ENCODE measurements at regions not wholly inside any gene's neighbourhood (a gene's known extent, or its start where the extent isn't known, plus 50 kb on each side); places are given as distances from the start of the nearest gene placed in this dataset.

DNA sequence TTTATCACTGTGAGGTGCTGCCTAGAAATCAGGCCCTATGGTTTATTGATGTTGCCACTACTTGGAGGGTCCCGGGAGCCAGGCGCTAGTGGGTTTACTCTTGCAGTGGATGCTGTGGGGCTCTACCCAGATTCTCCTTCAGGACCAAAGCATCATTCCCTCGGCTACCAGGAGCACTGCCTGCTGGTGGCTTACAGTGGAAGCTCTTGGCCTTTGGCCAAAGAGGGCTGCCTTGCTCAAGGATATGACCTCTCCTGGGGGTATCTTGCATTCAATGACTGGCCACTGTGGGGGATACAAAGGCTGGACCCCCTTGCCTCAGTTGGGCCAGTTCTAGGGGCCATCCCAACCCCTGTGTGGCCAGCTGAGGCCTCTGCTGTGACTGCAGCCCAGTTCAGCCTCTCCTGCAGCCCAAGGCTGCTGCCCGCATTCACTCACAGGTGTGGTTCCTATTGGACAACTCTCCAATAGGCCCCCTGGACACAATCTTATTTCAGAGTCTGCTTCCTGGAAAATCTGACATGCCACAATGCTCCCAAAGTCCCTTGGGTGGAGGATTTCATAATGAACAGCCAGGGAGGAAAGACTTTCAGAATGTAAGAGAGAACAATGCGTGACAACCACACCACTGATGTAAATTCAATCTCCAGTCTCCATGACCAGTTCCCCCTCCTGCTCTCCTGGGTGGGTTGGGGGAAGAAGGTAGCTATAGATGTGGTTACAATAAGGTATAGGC lies 196.3 kb downstream of the SNX10 start:
- no peak for DNase-seq (ENCODE audit: low spot score)

GRCh38 chr7:26489391-26489790 lies 197.7 kb downstream of the SNX10 start:
- no peak for DNase-seq (ENCODE audit: low spot score)

DNA sequence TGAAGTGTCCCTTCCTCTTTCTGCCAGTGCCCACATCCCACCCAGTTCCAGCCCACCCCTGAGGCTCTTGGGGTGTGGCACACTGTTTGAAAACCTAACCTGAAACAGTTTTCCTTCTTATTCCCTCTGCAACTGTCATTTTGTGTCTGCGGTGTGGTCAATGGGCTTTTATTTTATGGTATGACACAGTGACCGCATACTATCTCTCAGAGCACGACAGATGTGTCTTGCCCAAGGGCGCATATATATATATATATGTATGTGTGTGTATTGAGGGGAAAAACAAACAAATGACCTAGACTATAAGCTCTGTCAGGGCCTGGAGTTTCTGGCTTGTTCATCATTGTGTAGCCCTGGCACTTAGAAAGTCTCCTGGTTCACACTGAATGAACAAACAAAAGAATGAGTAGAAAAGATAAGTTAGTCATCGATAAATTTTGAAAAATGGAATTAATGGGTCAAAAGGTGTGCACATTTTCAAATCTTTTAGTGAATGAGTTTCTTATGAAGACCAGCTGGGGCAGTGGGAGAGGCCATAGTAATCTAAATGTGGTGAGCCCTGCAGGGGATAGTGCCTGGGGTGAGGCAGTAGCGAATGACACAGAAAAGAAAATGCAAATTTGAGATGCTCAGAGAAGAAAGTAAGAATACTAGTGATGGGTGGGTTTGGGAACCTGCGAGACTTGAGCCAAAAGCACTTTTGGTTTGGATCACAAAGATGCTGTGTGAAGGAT lies 198.4 kb downstream of the SNX10 start:
- DNase-seq (ENCODE audit: low spot score) = no peak

DNA sequence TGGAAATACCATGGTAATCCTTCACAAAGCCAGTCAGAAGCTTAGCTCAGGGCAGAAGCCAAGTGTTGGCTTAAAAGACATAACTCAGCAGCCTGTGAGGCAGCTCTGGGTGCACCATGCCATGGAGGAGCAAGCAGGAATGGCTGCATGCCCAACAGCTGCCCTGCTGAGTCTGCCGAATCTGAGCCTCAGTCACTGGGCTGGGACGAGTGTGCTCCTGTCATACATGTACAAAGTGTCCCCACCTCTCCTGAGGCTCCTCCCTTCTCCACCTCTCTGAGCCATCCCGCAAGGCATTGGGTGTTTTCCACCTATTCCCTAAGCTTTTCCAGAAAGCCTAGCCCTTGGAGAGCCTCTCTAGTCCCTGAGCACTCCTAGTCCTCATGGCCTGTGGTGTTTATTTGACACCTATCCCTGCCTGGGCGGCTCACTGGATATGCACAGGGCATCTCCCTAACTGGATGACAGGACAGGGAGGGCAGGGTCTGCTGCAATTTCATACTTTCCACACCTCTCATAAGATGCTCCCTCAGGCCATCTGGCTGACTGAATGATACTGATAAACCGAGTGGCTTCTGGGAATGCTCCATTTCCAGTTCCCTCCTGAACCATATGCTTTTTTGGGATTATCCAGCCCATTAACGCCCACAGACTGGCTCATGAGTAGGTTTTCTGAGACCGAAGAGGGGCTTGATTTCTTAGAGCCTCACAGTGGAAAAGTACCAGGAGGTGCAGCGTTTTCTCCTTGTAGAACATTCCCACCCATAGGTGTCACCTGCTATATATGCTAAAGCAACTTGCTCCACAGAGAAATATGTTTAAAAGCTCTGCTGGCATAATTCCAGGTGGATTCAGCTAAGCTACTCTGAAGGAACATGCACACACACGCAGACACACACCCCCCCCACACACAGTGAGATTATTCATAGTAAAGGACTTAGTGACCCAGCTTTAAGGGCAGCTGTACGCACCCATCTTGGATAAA lies 199.3 kb downstream of the SNX10 start:
- peak; percentile 70 for DNase-seq (ENCODE audit: low spot score)

DNA sequence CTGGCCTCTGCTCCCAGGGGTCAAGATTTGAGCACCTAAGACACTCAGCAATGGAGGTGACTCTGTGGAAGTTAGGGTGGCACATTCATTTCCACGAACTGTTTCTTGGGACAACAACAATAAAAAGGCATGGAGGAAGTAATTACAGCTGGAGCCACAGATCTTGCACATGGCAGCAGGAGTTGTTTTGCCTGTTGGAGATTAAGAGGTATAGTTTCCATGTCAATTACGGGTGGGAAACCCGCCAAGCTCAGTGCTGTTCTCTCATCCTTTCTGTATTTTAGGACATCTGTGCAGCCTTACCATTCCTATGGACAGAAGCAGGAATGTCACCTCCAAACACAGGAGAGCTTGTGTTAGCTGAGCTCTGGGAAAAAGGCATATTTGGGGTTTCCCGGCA lies 201.2 kb downstream of the SNX10 start:
- peak; percentile 47 for DNase-seq (ENCODE audit: low spot score)

DNA sequence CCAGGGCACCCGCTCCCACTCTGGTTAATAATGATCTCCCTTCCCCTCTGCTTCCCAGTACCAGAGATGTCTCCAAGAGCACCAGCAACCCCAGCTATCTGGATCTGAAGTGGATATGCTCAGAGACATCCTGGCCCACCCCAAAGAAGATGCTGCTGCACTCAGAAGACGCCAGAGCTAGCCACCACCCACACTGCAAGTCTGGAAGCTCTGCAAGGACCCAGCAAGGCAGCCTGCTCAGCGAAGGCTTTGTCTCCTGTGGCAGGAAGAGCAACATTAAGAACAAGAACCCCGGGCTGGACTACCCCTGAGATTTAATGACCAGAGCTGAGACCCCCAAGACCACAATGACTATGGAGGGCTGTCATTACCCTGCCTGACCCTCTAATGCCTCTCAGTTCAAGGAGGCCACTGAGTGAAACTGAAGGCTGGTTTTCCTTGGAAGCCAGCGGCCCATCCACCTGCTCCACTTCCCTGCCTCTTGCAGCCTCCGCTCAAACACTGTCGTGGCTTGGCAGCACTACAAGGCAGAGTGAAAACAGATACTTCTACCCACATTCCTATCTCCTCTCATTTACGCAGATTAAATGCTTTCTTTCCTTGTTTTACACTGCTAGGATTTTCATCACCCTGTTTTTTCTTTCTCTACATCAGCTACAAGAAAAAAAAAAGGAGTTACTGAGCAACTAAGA lies 202.2 kb downstream of the SNX10 start:
- DNase-seq (ENCODE audit: low spot score) = no peak

- DNase-seq (ENCODE audit: low spot score) = no peak
These were observed 203.9 kb downstream of the SNX10 start for GRCh38 chr7:26495569-26495968.

GRCh38 chr7:26497801-26498596 lies 206.3 kb downstream of the SNX10 start:
- DNase-seq (ENCODE audit: low spot score) = no peak

DNA sequence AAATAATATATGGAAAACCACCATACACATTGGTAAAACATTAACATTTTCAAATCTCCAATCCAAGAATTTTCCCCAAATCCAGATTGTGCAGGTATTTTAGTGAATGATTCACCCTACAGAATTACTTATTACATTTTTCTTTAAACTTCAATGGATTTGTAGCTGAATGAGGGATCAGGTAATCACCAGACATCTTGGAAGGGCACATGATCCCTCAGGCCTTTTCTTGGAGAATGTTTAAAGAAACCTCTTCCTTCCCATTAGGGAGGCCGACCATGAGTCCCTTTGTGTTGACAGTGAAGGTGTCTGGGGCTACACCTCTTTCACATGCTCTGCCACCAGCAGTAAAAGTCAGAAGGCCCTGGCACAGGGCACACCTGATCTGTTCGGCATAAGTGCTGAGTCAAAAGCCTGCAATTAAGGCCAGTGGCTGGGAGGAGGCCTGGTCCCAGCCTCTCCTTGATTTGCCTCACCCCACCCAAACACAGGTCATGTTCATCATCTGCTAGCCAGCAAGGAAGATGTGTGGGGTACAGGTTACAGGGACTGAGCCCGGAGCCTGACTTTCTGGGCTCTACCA lies 207.7 kb downstream of the SNX10 start:
- no peak for DNase-seq (ENCODE audit: low spot score)

- no peak for DNase-seq (ENCODE audit: low spot score)
These were observed 209.2 kb downstream of the SNX10 start for GRCh38 chr7:26500749-26501352.

DNA sequence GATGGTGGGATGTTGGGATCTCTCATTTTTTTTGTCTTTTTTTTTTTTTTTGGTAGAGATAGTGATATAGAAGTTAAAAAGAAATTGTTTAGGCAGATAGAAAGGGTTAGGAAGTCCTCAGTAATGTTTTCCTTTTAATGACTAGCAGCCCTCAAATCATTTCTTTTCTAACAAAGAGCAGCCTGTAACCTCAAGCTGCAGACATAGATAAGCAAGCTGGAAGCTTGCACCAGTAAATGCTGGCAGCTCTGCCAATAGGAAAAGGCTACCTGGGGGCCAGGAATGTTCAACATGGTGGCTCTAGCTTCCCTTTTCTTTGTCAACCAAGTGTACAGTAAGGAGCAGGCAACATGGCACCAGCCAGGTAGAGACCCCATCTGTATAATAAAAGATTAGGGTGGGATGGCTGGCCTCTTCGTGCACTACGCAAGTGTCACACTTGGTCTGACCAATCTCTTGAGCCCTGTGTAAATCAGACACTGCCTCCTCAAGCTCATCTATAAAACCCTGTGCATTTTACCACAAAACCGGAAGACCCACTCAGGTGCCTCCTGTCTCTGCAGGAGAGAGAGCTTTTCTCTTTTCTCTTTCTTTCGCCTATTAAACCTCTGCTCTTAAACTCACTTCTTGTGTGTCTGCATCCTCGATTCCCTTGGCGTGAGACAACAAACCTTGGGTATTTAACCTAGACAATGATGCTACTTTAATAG lies 212.9 kb downstream of the SNX10 start:
- no peak for DNase-seq (ENCODE audit: low spot score)

DNA sequence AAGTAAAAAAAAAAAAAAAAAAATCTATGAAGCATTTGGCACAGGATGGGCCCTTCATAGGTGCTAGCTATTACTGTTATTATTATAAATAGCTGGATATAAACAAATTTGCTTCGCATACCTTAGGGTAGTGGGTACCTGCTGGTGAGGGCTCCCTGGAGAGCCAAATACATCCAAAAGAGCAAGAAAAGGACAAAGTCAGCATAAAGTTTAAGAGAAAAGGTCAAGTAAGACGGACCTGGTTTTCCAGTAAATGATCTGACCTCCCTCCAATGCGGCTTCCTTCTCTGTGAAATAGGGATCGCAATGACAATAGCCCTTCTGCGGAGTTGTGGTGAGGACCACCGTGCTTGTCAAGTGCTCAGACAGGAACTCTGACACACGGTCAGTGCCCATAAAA lies 214.5 kb downstream of the SNX10 start:
- DNase-seq (ENCODE audit: low spot score) = no peak

DNA sequence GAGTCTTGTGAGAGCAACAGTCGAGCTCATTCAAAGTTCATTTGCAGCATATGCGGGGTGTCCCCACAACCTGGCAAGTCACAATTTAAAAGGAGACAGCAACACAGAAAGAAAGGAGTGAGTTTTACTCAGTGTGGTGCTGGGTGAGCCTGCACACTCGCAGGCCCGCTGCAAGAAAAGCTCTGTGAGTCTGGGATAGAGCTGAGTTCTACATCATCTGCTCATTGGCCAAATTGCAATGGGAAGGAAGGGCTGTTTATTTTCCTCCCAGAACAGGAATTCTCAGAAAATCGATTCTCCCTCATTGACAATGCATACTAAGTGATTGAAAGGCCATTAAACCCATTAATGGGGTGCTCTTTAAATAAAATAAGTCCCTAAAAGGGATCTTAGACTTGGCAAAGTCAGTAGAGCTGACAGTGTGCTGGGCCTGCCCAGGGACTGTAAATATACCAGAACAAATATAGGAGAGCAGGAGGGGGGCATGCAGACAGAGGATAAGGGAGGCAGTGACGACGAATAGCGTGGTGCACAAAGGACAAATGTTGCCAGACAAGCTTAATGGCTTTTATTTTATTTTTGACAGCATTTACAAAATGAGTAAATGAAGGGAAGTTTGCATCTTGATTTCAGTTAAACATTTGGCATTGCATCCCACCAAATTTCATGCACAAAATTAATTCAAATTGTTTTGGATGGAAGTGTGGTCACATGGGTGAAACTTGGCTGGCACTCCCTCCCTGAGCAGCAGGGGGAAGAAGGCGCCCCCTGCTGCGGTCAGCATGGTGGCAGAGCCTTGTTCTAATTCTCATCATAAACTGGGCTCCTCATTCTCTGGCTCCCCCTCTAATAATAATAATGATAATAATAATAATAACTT lies 215.7 kb downstream of the SNX10 start:
- DNase-seq (ENCODE audit: low spot score) = no peak

- no peak for DNase-seq (ENCODE audit: low spot score)
These were observed 216.8 kb downstream of the SNX10 start for GRCh38 chr7:26508481-26508880.

GRCh38 chr7:26508917-26509316 lies 217.3 kb downstream of the SNX10 start:
- DNase-seq (ENCODE audit: low spot score) = no peak

DNA sequence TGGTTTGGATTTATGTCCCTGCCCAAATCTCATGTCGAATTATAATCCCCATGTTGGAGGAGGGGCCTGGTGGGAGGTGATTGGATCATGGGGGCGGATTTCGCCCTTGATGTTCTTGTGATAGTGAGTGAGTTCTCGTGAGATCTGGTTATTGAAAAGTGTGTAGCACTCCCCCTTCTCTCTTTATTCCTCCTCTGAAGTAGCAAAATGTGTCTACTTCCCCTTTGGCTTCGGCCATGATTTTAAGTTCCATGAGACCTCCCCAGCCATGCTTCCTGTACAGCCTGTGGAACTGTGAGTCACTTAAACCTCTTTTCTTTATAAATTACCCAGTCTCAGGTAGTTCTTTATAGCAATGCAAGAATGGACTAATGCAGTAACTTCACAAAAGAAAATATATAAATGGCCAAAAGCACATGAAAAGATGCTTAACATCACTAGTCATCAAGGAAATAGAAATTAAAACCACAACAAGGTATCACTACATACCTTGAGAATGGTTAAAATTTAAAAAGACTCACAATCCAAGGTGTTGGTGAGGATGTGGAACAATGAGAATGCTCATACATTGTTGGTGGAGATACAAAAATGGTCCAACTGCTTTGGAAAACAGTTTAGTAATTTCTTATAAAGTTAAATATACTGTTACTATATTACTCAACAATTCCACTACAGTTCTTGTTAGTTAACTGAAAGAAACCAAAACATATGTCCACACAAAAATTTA lies 218.7 kb downstream of the SNX10 start:
- no peak for DNase-seq (ENCODE audit: low spot score)

DNA sequence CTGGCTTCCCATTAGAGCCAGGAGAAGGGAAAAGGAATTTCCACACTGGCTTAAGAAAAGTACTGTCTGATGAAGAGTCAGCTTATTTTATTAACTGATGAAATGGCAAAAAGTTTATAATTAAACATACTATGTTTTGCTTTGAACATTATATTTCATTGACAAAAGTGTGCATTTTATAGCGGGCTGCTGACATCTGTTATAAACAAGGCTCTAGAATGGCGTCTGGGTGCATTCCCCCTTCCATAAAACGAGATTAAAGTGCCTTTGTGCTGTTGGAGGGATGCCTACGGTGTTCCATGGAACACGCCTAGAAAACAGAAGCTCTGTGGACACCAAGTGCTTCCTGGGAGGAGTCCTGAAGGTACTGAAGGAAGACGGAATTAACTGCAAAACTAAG lies 220.2 kb downstream of the SNX10 start:
- no peak for DNase-seq (ENCODE audit: low spot score)

- no peak for DNase-seq (ENCODE audit: low spot score)
These were observed 221.1 kb downstream of the SNX10 start for GRCh38 chr7:26512737-26513136.
